PC-9 (cell line): ENCODE measurements at regions not wholly inside any gene's neighbourhood (a gene's known extent, or its start where the extent isn't known, plus 50 kb on each side); places are given as distances from the start of the nearest gene placed in this dataset.

ENCODE experiments used
- CTCF ChIP-seq: fragments of 200-600 bp; sonication (generic); conservative IDR thresholded peaks from 2 replicates; pipeline ENCODE4 v1.6.1; 2017; ENCODE audit warnings: mixed run types, antibody characterized with exemption, mild to moderate bottlenecking, moderate library complexity
- EZH2 ChIP-seq: fragments of 200-600 bp; sonication (generic); IDR thresholded peaks from 2 replicates; pipeline ENCODE4 v1.8.0; 2017; ENCODE audit warnings: antibody characterized with exemption, low read depth

DNA sequence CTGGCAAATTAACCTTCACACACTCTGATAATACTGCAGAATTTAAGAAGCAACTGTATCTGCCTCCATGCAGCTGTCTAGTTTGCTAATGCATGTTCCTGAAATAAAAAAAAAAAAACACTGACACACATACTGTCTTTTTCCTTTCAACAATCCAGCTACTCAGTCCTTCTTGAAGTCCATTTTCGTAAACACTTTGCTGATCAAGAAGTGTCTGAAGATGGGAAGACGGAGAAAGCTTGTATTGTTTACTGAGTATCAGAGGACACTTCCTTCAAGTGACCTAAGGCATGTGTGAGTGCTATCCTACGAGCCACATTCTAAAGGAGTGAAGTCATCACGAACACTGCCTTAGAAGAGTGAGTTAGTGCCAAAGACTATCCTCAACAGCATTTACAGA is 82.6 kb downstream of the LUZP4 start:
- TF ChIP-seq CTCF (no peak), EZH2 (no peak)
